CD4-positive, alpha-beta T cell (primary cell): ENCODE measurements at regions not wholly inside any gene's neighbourhood (a gene's known extent, or its start where the extent isn't known, plus 50 kb on each side); places are given as distances from the start of the nearest gene placed in this dataset.
"Not testable (repeated sequence)": the region's sequence is repeated elsewhere in the genome, so short reads cannot be mapped to it uniquely, and the experiment has no call there.

Source experiments
- ATAC-seq: fragments of 200-7000 bp; cut with Tn5 transposase; one replicate; pipeline ENCODE4 v1.10.0; 2022; ENCODE audit warnings: mild to moderate bottlenecking; ENCODE audit not compliant: poor library complexity
- CTCF ChIA-PET: fragments of 350-600 bp; sonication (Branson Sonifier 250); formaldehyde crosslinking; loops from one replicate; lab custom pipeline; 2021; ENCODE audit warnings: antibody characterized with exemption, inconsistent platforms; lab: Charles Lee
- POLR2A ChIA-PET: fragments of 350-600 bp; sonication (Branson Sonifier 250); formaldehyde crosslinking; loops from one replicate; lab custom pipeline; 2021; ENCODE audit warnings: antibody characterized with exemption, inconsistent platforms; lab: Charles Lee
- DNase-seq, 14 experiments: peaks; one replicate each; pipeline ENCODE4 v3.0.0-alpha.2; 2013 to 2020; ENCODE audit warnings: mixed read lengths in 2 of 14
- H3K27ac ChIP-seq, 2 donors: one replicate each; pipeline versions ENCODE4 v1.5.1 to v1.7.0; 2013; ENCODE audit warnings: low read length in 2 of 2, low read depth in 1 of 2, mild to moderate bottlenecking in 1 of 2
- H3K27me3 ChIP-seq, 2 experiments: 1 replicate in 1 of 2; 2 replicates in 1 of 2; pipeline versions ENCODE4 v1.6.1 to v1.7.0; 2013; ENCODE audit warnings: low read length in 2 of 2, control low read depth in 1 of 2, mild to moderate bottlenecking in 1 of 2, moderate library complexity in 1 of 2; ENCODE audit not compliant: insufficient read depth in 2 of 2, control insufficient read depth in 1 of 2
- H3K36me3 ChIP-seq: one replicate; pipeline ENCODE4 v1.6.1; 2013; ENCODE audit warnings: low read length, control low read depth; ENCODE audit not compliant: insufficient read depth
- H3K4me1 ChIP-seq: one replicate; pipeline ENCODE4 v1.6.1; 2013; ENCODE audit warnings: low read length, control low read depth; ENCODE audit not compliant: insufficient read depth
- H3K4me3 ChIP-seq: one replicate; pipeline ENCODE4 v1.5.1; 2013; ENCODE audit warnings: mild to moderate bottlenecking, low read length, moderate library complexity
- H3K9me3 ChIP-seq, 2 experiments: 1 replicate in 1 of 2; 2 replicates in 1 of 2; pipeline versions ENCODE4 v1.6.1 to v1.7.0; 2013; ENCODE audit warnings: low read length in 2 of 2, mild to moderate bottlenecking in 2 of 2, control low read depth in 1 of 2, moderate library complexity in 1 of 2; ENCODE audit not compliant: control insufficient read depth in 1 of 2, insufficient read depth in 1 of 2
- H3K27ac Mint-ChIP-seq: one replicate; pipeline ENCODE4 v1.8.0; 2020; ENCODE audit warnings: mixed read lengths
- H3K27me3 Mint-ChIP-seq: one replicate; pipeline ENCODE4 v1.8.0; 2021; ENCODE audit warnings: mixed read lengths
- H3K36me3 Mint-ChIP-seq: one replicate; pipeline ENCODE4 v1.8.0; 2021; ENCODE audit warnings: low read depth, mixed read lengths
- H3K4me1 Mint-ChIP-seq: one replicate; pipeline ENCODE4 v1.8.0; 2021; ENCODE audit warnings: low read depth, mixed read lengths
- H3K4me3 Mint-ChIP-seq: one replicate; pipeline ENCODE4 v1.8.0; 2020; ENCODE audit warnings: mild to moderate bottlenecking, mixed read lengths
- H3K9me3 Mint-ChIP-seq: one replicate; pipeline ENCODE4 v1.8.0; 2020; ENCODE audit warnings: mixed read lengths
- CTCF ChIP-seq: fragments of 200-600 bp; IDR thresholded peaks from one replicate; pipeline ENCODE4 v1.8.0; 2022; ENCODE audit warnings: antibody characterized with exemption, mild to moderate bottlenecking
- intact Hi-C, 2 experiments: fragments of 100-400 bp; cut with DNase I in 1 of 2; cut with micrococcal nuclease in 1 of 2; formaldehyde crosslinking; loops; one replicate each; pipeline versions ENCODE4 v1.15.1 to v1.9.0; 2023 to 2025; cut with DNase I, micrococcal nuclease

- Histone ChIP-seq H3K27ac (no peak overlapping the region), H3K4me1 (no peaks in the 10 kb centered on the region), H3K9me3 (peaks cover 0 to 4% of the 10 kb centered on the region in 2 experiments), H3K4me3 (no peak overlapping the region), H3K27me3 (no peaks in the 10 kb centered on the region), H3K36me3 (no peaks in the 10 kb centered on the region)
- no peak overlapping the region for H3K4me3 Mint-ChIP-seq
- no peaks in the 10 kb centered on the region for H3K9me3 Mint-ChIP-seq
- no peaks in the 10 kb centered on the region for H3K4me1 Mint-ChIP-seq
- H3K27me3 Mint-ChIP-seq = no peaks in the 10 kb centered on the region
- DNase-seq (no peak), ATAC-seq (no peak)
- ChIA-PET CTCF (no interaction called here), POLR2A (no interaction called here)
- intact Hi-C loops = no loop called here
- TF ChIP-seq CTCF = no peak
- no peaks in the 10 kb centered on the region for H3K36me3 Mint-ChIP-seq
- H3K27ac Mint-ChIP-seq = no peak overlapping the region
Measured at GRCh38 chr13:81106348-81106747, 765.4 kb upstream of the SPRY2 start.

DNA sequence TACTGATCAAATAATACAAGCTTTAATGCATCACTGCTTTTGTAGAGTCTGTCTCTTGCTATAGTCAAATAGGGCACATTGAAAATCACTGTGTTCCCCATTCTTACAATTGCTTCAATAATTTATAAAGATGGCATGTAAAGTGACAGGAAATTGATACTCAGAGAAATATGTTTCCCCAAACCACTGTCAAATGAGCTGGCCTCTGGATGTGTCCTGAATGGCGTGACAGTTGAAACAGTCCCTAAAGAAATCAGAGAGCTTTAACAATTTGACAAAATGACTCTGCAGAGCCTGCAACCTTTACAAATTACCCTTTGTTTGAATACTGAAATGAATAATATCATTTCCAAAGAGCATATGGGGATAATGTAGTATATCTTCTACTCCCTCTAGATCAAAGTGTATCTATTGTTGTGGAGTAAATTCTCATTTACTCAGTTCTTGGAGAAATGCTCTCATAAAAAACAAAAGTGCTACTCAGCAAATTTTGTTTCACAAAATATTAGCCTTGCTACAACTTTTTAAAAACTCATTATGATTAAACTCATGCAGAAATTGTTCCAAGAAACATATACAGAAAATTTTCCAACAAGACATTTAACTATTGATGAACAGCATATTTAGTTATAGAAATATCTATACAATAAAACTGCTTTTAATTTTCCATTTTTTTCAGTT is 763.2 kb upstream of the SPRY2 start:
- TF ChIP-seq CTCF = no peak
- Histone ChIP-seq H3K4me3 (no peak overlapping the region), H3K4me1 (no peaks in the 10 kb centered on the region), H3K27me3 (no peaks in the 10 kb centered on the region), H3K9me3 (peaks cover 0 to 9% of the 10 kb centered on the region in 2 experiments), H3K27ac (no peak overlapping the region), H3K36me3 (no peaks in the 10 kb centered on the region)
- DNase-seq (no peak), ATAC-seq (no peak)
- no peaks in the 10 kb centered on the region for H3K4me1 Mint-ChIP-seq
- H3K4me3 Mint-ChIP-seq = no peak overlapping the region
- no peaks in the 10 kb centered on the region for H3K36me3 Mint-ChIP-seq
- peaks cover 2% of the 10 kb centered on the region for H3K9me3 Mint-ChIP-seq
- POLR2A ChIA-PET = no interaction called here
- CTCF ChIA-PET = no interaction called here
- no peaks in the 10 kb centered on the region for H3K27me3 Mint-ChIP-seq
- intact Hi-C loops = no loop called here
- H3K27ac Mint-ChIP-seq = no peak overlapping the region

- H3K4me1 Mint-ChIP-seq, H3K36me3 Mint-ChIP-seq, H3K4me3 ChIP-seq, H3K4me1 ChIP-seq, intact Hi-C loops, H3K27ac ChIP-seq, H3K4me3 Mint-ChIP-seq, H3K36me3 ChIP-seq, H3K27me3 ChIP-seq, CTCF ChIA-PET, H3K27ac Mint-ChIP-seq, POLR2A ChIA-PET, H3K9me3 Mint-ChIP-seq, H3K27me3 Mint-ChIP-seq, ATAC-seq, H3K9me3 ChIP-seq, DNase-seq: not testable (repeated sequence)
Measured at GRCh38 chr13:81102066-81102465, 761.1 kb upstream of the SPRY2 start.
